GM19395 (cell line): ENCODE measurements at regions not wholly inside any gene's neighbourhood (a gene's known extent, or its start where the extent isn't known, plus 50 kb on each side); places are given as distances from the start of the nearest gene placed in this dataset.
"Not testable (repeated sequence)": the region's sequence is repeated elsewhere in the genome, so short reads cannot be mapped to it uniquely, and the experiment has no call there.

Experiments
- ATAC-seq: cut with Tn5 transposase; IDR thresholded peaks from one replicate; pipeline ENCODE4 v1.9.1; 2021; ENCODE audit warnings: mild to moderate bottlenecking, moderate library complexity; ENCODE audit not compliant: unreplicated experiment

DNA sequence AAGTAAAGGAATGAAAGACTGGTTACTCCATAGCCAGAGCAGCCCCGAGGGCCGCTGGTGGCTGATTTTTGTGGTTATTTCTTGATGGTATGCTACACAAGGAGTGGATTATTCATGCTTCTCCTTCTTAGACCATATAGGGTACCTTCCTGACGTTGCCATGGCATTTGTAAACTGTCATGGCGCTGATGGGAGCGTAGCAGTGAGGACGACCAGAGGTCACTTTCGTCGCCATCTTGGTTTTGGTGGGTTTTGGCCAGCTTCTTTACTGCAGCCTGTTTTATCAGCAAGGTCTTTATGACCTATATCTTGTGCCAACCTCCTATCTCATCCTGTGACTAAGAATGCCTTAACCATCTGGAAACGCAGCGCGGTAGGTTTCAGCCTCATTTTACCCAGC is 1187.6 kb upstream of the AUTS2 start:
- ATAC-seq = not testable (repeated sequence)

DNA sequence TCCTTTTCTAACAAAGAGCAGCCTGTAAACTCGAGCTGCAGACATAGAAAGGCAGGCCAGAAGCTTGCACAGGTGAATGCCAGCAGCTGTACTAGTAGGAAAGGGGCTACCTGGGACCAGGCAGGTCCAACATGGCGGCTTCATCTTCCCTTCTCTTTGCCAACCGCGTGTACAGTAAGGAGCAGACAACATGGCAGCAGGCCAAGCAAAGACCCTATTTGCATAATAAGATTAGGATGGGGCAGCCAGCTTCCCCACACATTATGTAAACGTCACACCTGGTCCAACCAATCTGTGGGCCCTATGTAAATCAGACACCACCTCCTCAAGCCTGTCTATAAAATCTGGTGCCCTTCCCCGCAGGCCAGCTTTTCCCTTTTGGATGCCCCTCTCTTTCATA is 1186.5 kb upstream of the AUTS2 start:
- ATAC-seq = no peak

DNA sequence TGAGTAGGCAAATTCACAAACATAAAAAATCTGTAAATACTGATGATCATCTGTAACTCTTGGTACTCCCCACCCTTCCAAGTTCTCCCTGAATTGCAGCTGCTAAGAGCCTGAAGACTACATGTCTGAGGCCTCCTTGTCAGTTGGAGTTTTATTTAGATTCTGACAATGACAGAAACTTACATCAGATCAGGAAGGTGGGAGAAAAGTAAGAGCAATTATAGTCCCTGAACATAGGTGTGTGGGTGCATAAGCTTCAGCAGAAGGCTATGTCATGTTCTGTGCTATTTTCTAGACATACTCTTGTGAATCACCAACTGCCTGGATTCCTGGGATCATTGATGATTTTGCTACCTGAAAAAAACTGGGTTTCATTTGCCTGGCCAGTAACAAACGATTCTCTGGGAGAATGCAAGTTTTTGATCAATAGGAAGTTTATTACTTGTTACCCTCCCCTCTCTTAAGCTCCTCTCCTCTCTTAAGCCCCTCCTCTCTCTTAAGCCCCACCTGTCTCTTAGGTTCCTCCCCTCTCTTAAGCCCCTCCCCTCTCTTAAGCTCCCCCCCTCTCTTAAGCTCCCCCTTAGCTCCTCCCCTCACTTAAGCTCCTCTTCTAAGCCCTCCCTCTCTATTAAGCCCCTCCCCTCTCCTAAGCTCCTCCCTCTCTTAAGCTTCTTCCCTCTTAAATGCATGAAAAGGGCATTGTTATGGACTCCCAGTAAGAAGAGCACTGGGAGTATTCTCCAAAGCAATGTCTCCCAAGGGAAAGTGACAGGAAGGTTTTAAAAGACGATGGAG is 1183.4 kb upstream of the AUTS2 start:
- ATAC-seq = no peak

DNA sequence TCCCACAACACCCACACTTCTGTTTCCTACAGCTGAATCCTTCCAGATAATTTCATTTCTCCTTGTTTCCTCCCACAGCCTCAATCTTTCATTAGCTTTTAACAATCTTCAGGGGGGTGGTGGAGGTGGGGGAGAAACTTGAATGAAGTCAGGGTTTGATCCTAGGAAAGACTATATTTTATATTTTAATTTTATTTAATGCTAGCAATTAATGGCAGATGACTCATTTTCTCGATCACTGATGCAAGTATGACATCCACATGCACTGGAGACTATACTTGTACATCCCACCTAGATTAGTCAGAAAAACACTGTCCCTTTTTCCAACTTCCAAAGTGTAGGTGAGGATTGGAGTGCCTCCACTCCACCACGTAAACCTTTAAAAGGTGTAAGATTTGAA is 1181.3 kb upstream of the AUTS2 start:
- no peak for ATAC-seq

DNA sequence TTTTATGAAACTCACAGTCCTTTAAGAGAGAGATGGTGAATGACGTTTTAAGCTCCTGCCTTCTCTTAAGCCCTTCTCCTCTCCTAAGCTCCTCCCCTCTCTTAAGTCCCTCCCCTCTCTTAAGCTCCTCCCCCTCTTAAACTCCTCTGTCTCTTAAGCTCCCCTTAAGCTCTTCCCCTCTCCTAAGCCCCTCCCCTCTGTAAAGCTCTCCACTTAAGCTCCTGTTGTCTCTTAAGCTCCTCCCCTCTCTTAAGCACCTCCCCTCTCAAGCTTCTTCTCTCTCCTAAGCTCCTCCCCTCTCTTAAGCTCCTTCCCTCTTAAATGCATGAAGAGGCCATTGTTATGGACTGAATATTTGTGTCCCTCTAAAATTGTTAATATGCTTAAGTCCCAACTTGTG is 1180.6 kb upstream of the AUTS2 start:
- ATAC-seq = no peak

DNA sequence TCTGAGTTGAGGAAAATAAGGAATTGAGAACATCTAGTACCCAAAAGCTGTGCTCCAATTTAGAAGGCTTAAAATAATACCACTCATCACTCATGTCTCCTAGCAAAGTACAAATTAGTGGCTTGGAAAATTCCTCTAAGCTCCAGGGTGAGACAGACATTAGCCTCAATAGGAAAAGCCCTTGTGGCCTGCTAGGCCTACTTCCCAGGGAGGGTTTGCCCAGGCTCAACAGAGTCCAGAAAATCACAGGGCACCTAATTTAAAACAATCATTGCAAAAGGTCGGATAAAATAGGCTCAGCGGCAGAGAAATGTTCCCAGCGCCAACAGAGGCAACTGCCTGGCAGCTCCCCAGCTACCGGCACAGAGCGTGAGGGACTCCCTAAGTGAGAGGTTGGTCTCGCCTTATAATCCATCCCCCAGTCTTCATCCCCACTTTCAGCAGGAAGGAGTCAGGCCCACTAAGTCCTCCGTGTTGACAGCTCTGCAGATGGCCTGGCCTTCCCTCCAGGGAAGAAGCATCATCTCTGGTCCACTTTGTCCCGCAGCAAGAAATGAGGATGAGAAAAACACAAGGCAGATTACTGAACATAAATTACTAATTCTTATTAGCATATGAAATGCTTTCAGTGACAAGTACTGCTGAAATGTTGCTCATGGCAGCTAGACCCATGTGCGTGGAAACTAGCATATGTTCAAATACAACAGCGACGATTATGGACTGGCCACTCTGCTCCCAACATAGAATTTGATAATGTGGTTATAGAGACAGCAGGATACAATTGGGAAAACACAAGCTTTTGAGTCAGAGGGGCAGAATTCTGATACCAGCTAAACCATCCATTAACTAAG is 1177.7 kb upstream of the AUTS2 start:
- no peak for ATAC-seq

DNA sequence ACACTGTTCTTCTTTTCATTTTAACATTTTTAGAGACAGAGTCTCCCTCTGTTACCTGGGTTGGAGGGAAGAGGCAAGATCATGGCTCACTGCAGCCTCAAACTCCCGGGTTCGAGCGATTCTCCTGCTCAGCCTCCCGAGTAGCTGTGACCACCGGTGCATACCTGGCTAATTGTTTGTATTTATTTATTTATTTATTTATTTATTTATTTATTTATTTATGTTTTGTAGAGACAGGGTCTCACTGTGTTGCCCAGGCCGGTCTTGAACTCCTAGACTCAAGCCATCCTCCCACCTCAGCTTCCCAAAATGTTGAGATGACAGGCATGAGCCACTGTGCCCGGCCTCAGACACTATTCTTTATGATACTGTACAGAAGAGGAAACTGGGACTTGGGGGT is 1176.6 kb upstream of the AUTS2 start:
- ATAC-seq = no peak

DNA sequence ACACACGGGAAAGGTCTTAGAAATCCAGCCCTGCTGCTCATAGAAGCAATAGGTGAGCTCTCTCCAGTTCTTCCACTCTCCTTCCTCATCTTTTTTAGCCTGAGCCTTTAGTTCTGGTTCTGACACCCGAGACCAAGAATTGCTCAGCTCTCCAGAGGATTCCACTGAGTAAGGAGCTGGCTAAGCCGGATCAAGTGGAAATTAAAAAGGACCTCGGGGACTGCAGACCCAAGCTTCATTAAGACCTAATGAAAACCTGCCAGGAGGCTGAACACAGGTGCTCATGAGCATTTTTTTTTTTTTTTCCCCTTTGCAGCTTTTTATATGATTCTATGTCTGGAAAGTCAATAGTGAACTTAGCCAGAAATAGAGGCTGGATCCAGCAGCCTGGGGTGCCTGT is 1176.0 kb upstream of the AUTS2 start:
- no peak for ATAC-seq

DNA sequence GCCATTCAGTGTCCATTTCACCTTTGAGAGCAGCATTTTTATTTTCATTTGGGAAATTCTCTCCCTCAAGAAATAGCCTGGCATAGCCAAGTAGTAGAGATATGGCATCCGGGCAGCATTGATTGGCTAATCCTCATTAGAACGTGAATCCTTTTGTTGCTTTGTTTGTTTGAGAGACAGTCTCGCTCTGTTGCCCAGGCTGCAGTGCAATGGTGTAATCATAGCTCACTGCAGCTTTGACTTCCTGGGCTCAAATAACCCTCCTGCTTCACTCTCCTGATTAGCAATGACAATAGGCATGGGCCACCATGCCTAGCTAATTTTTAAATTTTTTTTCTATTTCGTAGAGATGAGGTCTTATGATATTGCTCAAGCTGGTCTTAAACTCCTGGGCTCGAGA is 1174.9 kb upstream of the AUTS2 start:
- ATAC-seq = no peak

DNA sequence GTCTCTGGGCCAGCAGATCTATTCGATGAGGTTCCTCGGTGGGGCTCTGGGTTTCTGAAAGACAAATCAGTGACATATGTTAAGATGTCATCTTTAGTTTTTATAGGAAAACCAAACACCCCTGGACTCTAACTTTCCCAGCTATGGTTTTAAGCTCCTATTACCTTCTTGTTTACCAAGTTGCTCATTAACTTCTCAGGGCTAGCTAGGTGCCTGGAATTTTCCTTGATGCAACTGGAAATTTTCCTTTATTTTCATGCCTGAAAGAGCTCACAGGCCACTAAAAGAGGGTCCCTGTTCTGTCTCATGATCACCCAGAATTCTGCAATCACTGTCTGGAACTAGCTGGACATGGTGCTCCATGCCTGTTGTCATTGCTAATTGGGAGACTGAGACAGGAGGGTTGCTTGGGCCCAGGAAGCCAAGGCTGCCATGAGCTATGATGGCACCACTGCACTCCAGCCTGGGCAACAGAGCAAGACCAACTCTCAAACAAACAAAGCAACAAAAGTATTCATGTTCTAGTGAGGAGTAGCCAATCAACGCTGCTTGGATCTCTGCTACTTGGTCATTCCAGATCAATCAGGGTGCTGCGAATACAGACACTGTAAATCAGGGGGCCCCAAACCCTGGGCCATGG is 1173.5 kb upstream of the AUTS2 start:
- no peak for ATAC-seq

DNA sequence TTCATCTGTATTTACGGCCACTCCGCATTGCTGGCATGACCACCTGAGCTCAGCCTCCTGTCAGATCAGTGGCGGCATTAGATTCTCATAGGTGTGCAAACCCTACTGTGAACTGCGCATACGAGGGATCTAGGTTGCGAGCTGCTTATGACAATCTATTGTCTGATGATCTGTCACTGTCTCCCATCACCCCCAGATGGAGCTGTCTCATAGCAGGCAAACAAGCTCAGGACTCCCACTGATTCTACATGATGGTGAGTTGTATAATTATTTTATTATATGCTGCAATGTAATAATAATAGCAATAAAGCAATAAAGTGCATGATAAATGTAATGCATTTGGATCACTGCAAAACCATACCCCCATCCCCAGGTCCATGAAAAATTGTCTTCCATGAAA is 1172.9 kb upstream of the AUTS2 start:
- ATAC-seq = no peak

DNA sequence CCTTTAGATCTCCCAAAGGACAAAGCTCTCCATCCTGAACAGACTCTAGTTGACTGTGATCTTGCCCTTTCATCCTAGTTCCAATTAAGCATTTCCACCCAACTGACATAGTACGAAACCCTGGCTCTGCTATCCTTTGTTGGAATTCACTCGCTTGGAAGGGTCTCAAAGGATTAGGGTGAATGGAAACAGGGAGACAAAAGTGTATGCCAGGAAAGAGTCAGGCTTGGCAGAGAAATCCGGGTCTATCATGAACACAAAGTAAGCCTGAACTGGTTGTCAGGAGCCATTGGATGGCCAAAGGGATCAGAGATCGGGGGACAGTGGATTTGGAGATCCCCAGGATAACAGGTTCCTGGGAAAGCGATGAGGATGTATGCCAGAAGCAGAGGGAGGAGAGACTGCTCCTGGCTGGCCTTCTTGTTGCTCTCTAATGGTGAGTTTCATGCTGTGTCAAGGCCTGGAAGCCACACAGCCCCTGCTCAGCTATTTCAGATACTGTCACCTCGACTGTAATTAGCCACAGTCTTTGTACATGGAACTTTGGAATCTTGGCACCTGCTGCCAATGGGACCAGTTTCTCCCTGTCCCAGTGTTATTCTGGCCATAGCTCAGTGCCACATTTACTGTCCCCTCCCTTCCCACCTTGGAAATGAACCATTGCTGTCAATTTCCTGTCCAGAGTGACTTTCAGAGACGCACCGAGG is 1168.7 kb upstream of the AUTS2 start:
- no peak for ATAC-seq

DNA sequence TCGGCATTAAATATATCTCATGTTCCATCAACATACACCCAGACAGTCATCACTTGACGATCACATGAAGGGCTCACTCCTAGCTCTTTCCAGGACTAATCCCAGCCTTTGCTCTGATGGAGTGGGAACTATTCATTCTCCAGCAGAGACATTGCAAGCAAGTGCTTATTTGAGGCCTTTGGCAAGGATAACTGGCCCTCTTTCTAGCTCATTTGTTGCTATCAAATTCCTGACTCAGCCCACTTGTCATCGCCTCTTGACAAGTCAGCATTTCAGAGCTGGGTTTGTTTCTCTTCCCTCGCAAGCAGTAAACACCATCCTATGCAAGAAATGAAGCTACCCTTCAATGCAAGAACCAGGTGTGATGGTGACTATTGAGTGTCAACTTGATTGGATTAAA is 1165.7 kb upstream of the AUTS2 start:
- ATAC-seq = no peak

DNA sequence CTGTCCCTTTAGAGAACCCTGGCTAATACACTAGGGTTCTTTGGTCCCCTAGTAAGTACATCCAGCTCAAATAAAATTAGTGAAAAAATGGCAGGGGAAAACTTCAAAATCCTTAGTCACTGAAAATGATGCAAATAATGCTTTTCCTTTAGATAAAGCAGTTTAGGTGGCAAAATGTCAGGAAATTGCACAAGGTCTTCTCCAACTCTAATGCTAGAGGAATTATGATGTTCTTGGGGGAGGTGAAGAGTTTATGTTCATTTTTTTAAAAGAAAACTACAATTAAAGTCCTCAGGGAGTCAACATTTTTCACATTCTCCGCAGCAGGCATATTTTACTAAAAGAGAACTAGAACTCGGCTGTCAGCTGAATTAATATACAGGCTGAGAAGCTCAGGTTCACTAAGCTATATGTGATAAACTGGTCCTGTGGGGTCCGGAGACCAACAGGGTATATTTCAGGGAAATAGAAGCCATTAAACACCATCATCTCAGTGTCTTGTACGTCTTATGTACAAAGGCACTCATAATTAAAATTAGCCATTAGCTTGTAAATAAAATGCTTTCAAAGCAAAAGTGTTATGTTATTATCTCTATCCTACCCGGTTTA is 1164.7 kb upstream of the AUTS2 start:
- ATAC-seq = no peak

DNA sequence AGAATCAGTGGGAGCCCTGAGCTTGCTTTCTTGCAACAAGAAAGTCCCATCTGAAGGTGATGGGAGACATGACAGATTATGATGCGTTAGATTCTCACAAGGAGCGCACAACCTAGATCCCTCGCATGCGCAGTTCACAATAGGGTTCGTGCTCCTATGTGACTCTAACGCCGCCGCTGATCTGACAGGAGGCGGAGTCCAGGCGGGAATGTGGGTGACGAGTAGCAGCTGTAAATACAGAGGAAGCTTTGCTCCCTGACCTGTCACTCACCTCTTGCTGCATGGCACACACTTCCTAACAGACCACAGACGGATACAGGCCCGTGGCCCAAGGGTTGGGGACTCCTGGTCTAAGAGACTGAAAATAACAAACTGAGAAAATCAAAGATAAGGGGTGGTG is 1163.4 kb upstream of the AUTS2 start:
- ATAC-seq = no peak

DNA sequence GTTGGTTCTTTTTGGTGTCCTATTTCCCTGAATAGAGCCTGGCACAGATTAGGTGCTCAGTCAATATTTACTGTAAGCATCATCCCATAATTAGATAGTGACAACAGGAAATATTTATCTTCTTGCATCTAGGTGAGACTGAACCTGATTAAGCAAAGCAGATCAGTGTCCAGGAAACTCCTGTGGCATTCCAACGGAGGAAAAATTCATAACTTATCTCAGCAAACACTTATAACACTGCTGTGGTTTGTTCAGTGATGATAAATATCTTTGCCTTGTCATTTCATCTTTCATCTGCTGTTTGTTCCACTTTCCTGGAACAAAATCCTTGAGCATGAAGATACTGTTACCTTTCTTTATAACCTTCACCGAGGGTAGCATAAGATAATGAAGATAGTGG is 1160.3 kb upstream of the AUTS2 start:
- no peak for ATAC-seq

DNA sequence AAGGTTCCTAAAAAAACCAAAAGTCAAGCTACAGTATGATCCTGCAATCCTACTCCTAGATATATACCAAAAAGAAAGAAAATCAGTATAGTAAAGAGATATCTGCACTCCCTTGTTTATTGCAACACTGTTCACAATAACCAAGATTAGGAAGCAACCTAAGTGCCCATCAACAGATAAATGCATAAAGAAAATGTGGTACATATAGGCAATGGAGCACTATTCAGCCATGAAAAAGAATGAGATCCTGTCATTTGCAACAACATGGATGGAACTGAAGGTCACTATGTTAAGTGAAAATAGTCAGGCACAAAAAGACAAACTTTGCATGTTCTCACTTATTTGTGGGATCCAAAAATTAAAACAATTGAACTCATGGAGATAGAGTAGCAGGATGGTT is 1159.5 kb upstream of the AUTS2 start:
- ATAC-seq = no peak

DNA sequence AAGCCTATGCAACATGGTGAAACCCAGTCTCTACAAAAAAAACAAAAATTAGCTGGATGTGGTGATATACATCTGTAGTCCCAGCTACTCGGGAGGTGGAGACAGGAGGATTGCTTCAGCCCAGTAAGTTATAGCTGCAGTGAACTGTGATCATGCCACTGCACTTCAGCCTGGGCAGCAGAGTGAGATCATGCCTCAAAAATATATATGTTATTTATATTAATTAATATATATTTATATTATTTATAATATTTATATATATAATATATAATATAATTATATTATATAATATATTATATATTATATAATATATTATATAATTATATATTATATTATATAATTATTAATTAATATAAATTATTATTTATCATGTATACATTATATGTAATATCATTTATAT is 1158.4 kb upstream of the AUTS2 start:
- ATAC-seq = no peak

DNA sequence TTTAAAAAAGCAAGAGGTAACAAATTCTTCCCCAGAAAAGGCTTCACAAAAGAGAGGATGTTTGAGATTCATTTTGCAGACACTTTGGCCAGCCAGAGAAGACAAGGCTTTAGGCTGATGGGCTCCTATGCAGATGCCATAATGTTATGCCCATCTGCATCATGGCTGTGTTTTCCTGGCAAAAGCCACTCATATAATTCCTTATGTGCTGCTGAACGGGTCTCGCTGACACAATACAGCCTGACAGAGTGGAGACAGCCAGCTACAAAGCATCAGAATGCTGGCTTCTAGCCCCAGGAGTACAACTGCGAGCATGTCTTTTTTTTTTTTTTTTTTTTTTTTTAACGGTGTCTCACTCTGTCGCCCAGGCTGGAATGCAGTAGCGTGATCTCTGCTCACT is 1157.4 kb upstream of the AUTS2 start:
- ATAC-seq = no peak

DNA sequence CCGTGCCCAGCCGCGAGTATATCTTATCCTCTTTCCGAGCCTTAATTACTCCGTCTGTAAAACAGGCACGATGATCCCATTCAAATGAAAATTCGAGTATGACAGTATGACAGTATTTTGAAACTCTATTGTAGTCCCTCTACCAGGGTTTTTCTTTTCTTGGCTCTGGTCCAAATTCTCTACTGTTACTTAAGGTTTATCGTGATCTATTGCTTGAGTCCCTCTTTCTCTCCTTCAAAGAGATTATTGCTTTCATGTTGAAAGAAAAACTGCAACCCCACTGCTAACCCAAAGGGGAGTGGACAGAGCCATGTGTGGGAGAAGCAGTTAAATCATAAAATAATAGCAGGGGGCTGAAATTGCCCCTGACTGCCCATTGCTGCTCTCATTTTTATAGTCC is 1156.6 kb upstream of the AUTS2 start:
- ATAC-seq = no peak
